BE2C (cell line): ENCODE measurements at regions not wholly inside any gene's neighbourhood (a gene's known extent, or its start where the extent isn't known, plus 50 kb on each side); places are given as distances from the start of the nearest gene placed in this dataset.

Source experiments
- DNase-seq: peaks from one replicate; pipeline ENCODE4 v3.0.0-alpha.2; 2020
- H3K27me3 ChIP-seq: fragments of 250-450 bp; sonication (Bioruptor Pico); 2 replicates; pipeline ENCODE4 v1.5.1; 2020; ENCODE audit warnings: mild to moderate bottlenecking
- H3K36me3 ChIP-seq: fragments of 250-450 bp; sonication (Bioruptor Pico); 2 replicates; pipeline ENCODE4 v1.5.1; 2020; ENCODE audit warnings: mild to moderate bottlenecking
- H3K4me1 ChIP-seq: fragments of 250-450 bp; sonication (Bioruptor Pico); 2 replicates; pipeline ENCODE4 v1.5.1; 2020
- H3K4me3 ChIP-seq: 2 replicates; pipeline ENCODE4 v1.5.1; 2011; ENCODE audit warnings: low read depth, low read length
- H3K9me3 ChIP-seq: fragments of 250-450 bp; sonication (Bioruptor Pico); 2 replicates; pipeline ENCODE4 v1.5.1; 2020
- CTCF ChIP-seq: IDR thresholded peaks from 2 replicates; pipeline ENCODE4 v1.5.1; 2012; ENCODE audit warnings: mild to moderate bottlenecking, low read depth, low read length

GRCh38 chr2:181241797-181242196 is 215.4 kb upstream of the ITGA4 start:
- Histone ChIP-seq H3K4me3 (no peak overlapping the region), H3K4me1 (no peaks in the 10 kb centered on the region), H3K27me3 (no peaks in the 10 kb centered on the region), H3K9me3 (no peaks in the 10 kb centered on the region), H3K36me3 (no peaks in the 10 kb centered on the region)
- DNase-seq: no peak
- no peak for TF ChIP-seq CTCF

GRCh38 chr2:181242262-181242661 is 214.9 kb upstream of the ITGA4 start:
- DNase-seq: no peak
- H3K36me3 ChIP-seq: no peaks in the 10 kb centered on the region
- H3K27me3 ChIP-seq: no peaks in the 10 kb centered on the region
- no peak overlapping the region for H3K4me3 ChIP-seq
- no peak for TF ChIP-seq CTCF
- no peaks in the 10 kb centered on the region for H3K4me1 ChIP-seq
- no peaks in the 10 kb centered on the region for H3K9me3 ChIP-seq

- TF ChIP-seq CTCF: no peak
Measured at GRCh38 chr2:181243319-181243718, 213.9 kb upstream of the ITGA4 start.

GRCh38 chr2:181250691-181251090 is 206.5 kb upstream of the ITGA4 start:
- no peak overlapping the region for H3K4me3 ChIP-seq
- no peaks in the 10 kb centered on the region for H3K36me3 ChIP-seq
- no peaks in the 10 kb centered on the region for H3K9me3 ChIP-seq
- no peak for TF ChIP-seq CTCF
- H3K4me1 ChIP-seq: no peaks in the 10 kb centered on the region
- H3K27me3 ChIP-seq: no peaks in the 10 kb centered on the region
- no peak for DNase-seq

More at GRCh38 chr2:181243319-181243718, 213.9 kb upstream of the ITGA4 start:
- no peak for DNase-seq
- no peaks in the 10 kb centered on the region for H3K4me1 ChIP-seq
- no peaks in the 10 kb centered on the region for H3K27me3 ChIP-seq
- H3K4me3 ChIP-seq: no peak overlapping the region
- H3K9me3 ChIP-seq: no peaks in the 10 kb centered on the region
- H3K36me3 ChIP-seq: no peaks in the 10 kb centered on the region

- H3K4me3 ChIP-seq: no peak overlapping the region
- no peak for DNase-seq
- no peaks in the 10 kb centered on the region for H3K4me1 ChIP-seq
- H3K36me3 ChIP-seq: no peaks in the 10 kb centered on the region
- no peaks in the 10 kb centered on the region for H3K9me3 ChIP-seq
- TF ChIP-seq CTCF: no peak
- H3K27me3 ChIP-seq: no peaks in the 10 kb centered on the region
Measured at GRCh38 chr2:181252262-181253148, 204.7 kb upstream of the ITGA4 start.

- DNase-seq: no peak
- TF ChIP-seq CTCF: no peak
- Histone ChIP-seq H3K36me3 (no peaks in the 10 kb centered on the region), H3K27me3 (no peaks in the 10 kb centered on the region), H3K9me3 (no peaks in the 10 kb centered on the region), H3K4me3 (no peak overlapping the region), H3K4me1 (no peaks in the 10 kb centered on the region)
Measured at GRCh38 chr2:181253438-181253837, 203.7 kb upstream of the ITGA4 start.
